CD4-positive, alpha-beta T cell treated with Interleukin-17A for 4 hours (primary cell): ENCODE measurements at regions not wholly inside any gene's neighbourhood (a gene's known extent, or its start where the extent isn't known, plus 50 kb on each side); places are given as distances from the start of the nearest gene placed in this dataset.
"Not testable (repeated sequence)": the region's sequence is repeated elsewhere in the genome, so short reads cannot be mapped to it uniquely, and the experiment has no call there.

Experiments
- DNase-seq: peaks from one replicate; pipeline ENCODE4 v3.0.0-alpha.2; 2020; ENCODE audit warnings: mixed read lengths

GRCh38 chr2:180829261-180829660 is 151.1 kb upstream of the UBE2E3 start:
- DNase-seq = no peak

DNA sequence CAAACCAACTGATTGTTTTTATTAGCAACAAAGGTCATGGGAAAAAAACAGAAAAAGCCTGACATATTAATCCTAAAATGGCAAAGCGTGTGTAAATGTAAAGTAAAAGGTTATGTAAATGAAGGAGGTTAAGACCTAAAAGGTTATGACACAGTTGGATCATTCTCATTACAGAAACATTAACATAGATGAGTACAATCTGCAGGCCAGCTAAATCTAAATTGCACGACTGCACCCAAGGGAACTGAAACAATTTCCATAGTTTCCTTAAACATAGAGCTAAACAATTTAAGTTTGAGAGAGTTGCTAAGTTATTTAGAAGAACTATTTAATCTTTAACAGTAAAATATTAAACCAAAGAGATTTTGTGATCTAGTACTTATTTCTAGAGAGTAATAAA is 151.6 kb upstream of the UBE2E3 start:
- no peak for DNase-seq

DNA sequence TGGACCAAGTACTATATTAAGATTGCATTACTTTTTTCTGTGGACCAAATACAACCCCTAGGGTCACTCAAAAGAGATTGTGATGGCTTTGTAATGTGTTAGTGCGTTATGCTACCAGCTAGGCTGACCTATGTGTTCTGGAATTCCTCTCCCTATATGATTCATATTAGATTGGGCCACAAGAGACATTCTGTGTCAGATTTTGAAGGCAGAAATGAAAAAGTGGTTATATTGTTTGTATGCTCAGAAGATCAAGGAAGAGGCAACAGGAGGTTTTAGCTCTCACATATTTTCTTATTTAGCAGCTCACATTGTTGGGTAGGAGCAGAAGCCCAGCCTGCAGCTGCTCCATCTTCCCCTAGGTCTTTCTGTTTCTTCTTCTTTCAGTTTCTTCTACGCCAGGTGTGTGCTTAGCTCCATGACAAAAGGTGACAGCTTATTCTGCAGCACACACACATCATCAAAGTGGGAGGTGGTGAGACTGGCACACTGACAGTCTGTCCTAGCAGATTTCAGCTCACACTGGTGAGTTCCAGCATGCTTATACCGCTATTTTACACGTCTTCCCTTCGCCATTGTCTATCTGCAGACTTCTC is 156.8 kb upstream of the UBE2E3 start:
- DNase-seq = no peak

- no peak for DNase-seq
These were observed 161.3 kb upstream of the UBE2E3 start for GRCh38 chr2:180819106-180819505.

DNA sequence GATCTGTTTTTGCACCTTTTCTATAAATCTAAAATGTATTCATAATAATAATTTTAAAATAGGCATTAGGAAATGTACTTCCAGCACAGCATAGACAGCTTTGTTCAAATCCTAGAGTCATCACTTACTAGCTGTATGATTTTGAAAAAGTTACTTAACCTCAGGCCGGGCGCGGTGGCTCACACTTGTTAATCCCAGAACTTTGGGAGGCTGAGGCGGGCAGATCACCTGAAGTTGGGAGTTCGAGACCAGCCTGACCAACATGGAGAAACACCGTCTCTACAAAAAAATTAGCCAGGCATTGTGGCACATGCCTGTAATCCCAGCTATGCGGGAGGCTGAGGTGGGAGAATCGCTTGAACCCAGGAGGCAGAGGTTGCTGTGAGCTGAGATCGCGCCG is 161.7 kb upstream of the UBE2E3 start:
- not testable (repeated sequence) for DNase-seq

- no peak for DNase-seq
These were observed 181.3 kb upstream of the UBE2E3 start for GRCh38 chr2:180799141-180799540.

GRCh38 chr2:180790891-180791290 is 189.5 kb upstream of the UBE2E3 start:
- no peak for DNase-seq

- DNase-seq = no peak
These were observed 193.1 kb upstream of the UBE2E3 start for GRCh38 chr2:180787330-180787729.

DNA sequence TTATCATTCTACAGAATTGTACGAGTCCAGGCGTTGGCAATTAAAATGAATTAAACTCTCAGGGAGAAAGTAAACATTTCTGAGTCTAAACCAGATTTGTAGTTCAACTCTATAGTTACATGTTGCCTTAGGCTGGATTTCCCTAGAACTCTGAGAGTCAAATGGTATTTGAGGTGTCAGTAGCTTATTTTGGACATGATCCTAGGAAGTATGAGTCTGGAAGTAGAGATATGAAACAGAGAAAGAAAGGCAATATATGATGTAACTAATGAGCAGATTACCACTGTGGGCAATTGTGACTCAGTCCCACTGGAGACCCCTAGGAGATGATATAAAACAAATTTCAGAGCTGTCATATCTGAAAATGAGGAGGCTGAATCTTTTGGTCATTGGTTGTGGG is 199.1 kb upstream of the UBE2E3 start:
- DNase-seq = no peak

DNA sequence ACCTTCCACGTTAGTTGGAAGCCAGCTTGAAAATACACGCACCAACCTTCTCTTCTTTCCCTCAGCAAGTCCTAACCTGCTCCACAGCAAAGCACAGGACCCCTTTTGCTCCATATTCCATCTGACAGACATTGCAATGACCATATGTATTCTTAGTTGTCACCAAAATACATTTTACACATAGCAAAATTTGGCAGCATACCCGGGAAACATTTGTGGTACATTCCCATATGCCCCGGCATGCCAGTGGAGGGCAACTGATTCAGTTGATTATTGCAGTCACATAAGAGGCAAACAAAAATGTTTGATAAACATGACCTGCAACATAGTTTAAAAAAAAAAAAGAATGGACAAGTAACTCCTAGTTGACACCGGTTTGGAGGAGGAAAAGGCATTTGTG is 202.1 kb upstream of the UBE2E3 start:
- no peak for DNase-seq

DNA sequence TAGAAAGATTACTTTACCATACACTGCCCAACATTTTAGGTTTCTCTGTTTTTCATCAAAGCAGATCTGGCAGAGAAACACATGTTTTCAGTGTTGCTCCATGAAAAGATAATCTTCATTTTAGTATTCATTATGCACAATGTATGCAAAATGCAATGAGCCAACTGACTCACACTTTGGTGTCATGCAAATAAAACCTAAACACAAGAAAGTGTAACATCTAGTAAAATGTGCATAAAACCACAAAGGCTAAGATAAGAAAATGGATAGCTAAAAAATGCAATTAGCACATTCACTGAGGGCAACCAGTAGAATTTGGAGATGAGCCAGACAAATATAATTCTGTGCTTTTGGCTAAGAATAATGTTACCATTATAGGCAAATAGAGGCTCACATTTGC is 203.5 kb upstream of the UBE2E3 start:
- no peak for DNase-seq

DNA sequence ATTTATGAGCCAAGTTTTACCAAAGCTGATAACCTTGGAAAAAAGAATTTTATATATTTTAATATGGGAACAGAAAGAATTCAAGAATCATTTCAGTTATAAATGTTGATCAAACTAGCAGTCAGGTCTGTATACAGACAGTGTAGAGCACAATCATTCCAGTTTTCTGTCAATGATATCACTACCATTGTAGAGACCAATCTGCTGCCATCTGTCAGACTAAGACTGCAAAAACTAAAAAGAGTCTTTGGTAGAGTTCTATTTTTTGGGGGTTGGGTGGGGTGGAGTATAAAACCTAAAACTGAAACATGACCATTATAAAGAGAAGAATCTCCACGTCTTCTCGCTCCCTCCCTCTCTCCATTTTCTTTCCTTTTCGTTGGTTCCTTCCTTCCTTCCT is 204.7 kb upstream of the UBE2E3 start:
- no peak for DNase-seq

DNA sequence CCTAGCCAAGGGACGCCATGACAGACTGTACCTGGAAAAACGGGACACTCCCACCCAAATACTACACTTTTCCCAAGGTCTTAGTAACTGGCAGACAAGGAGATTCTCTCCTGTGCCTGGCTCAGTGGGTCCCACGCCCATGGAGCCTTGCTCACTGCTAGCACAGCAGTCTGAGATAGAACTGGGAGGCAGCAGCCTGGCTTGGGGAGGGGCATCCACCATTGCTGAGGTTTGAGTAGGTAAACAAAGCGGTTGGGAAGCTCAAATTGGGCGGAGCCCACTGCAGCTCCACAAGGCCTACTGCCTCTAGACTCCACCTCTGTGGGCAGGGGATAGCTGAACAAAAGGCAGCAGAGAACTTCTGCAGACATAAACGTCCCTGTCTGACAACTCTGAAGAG is 215.1 kb upstream of the UBE2E3 start:
- DNase-seq = not testable (repeated sequence)

GRCh38 chr2:180763263-180763989 is 217.0 kb upstream of the UBE2E3 start:
- DNase-seq = no peak

DNA sequence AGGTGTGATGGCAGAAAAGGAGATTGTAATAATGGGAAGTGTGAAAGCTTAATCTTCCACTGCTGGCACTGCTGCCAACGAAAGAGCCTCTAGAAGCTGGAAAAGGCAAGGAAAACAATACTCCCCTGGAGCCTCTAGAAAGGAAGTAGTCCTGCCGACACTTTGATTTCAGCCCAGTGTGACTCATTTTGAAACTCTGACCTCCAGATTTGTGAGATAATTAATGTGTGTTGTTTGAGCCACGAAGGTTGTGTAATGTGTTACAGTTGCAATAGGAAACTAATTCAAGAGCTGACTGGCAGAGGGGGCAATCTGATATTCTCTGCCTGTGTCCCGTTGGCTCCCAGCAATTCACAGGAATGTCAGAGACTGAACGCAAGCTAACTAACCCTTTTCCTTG is 219.2 kb upstream of the UBE2E3 start:
- DNase-seq = no peak

DNA sequence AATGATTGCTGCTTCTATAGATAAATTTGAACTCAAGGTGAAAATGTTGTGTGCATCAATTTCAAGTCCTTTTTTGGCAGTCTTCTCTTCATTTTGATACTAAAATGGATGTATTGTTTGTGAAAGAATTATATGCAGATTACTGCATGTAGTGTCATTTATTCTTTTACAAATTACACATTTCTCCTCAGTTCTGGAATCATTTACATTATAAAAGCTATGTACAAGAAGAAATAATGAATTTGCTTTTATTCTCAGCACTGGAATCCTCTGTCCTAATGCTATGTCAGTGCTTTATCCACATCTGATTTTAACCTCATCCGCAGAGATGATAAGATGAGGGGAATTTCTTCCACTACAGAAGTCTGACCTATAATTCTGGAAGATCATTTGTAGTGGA is 220.8 kb upstream of the UBE2E3 start:
- no peak for DNase-seq

DNA sequence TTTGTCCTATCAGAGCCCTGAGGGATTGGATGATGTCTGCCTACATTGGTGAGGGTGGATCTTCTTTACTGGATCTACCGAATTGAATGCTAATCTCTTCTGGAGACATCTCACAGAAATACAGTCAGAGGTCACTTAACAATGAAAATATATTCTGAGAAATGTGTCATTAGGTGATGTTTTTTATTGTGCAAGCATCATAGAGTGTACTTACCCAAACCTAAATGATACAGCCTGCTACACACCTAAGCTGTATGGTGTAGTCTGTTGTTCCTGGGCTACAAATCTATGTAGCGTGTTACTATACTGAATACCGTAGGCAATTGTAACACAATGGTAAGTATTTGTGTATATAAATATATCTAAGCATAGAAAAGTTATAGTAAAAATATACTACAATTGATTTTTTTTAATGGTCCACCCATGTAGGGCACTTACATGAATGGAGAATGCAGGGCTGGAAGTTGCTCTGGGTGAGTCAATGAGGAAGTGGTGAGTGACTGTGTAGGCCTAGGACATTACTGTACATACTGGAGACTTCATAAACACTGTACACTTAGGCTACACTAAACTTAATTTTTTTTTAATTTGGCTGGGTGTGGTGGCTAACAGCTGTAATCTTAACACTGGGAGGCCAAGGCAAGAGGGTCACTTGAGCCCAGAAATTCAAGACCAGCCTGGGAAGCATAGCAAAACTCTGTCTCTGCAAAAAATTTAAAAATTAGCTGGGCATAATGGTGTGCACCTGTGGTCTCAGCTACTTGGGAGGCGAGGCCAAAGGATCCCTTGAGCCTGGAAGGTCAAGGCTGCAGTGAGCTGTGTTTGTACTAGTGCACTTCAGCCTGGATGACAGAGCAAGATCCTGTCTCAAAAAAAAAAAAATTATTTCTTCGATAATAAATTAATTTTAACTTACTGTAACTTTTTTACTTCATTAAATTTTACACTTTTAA is 226.3 kb upstream of the UBE2E3 start:
- no peak for DNase-seq

DNA sequence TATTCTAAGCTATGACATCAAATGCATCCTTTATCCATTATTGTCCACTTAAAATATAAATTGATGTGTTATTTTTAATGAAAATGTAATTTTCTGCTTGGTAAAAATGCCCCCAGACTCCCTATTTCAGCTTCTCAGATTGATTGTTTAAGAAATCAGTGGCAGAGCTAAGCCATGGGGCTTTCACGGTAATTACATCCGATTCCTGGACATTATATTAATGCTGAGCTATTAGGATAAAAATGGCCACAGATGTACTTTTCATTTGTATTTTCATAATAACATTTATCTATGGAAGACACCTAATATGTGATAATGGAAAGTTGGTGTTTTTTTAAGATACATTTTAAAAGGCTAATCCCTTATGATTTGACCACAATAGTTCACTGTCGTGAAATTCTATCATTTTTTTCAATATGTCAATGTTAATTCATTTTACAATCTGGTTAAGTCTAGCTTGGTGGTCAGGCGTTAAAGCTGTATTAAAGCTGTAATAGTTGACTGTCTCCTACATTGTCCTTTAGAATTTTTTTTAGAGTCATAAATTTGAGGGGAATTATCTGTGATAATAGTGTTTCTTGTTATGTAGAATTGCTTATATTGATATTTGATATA is 229.0 kb upstream of the UBE2E3 start:
- DNase-seq = no peak

DNA sequence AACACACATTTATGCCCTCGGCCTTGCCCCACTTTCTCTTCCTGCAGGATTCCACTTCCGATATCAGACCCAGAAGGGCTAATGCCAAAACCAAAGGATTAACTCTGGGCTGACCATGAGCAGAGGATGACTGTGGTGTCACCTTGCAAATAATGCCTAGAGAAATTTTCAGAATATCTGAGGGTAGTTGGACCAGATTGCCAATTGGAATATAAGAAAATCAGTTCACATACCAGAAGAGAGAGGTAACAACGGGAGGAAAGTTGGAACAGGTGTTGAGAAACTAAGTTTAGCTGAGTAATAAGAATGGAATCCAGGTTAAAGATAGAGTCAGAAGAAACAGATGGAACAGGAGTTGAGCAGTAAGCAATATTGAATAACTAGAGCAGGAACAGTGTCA is 232.7 kb upstream of the UBE2E3 start:
- no peak for DNase-seq

GRCh38 chr2:180743401-180743800 is 237.0 kb upstream of the UBE2E3 start:
- no peak for DNase-seq

- no peak for DNase-seq
These were observed 237.6 kb upstream of the UBE2E3 start for GRCh38 chr2:180742801-180743200.

GRCh38 chr2:180739070-180739469 is 241.3 kb upstream of the UBE2E3 start:
- no peak for DNase-seq

- no peak for DNase-seq
These were observed 244.6 kb upstream of the UBE2E3 start for GRCh38 chr2:180735799-180736198.
